K562 (cell line): ENCODE measurements at regions not wholly inside any gene's neighbourhood (a gene's known extent, or its start where the extent isn't known, plus 50 kb on each side); places are given as distances from the start of the nearest gene placed in this dataset.

Experiments
- ATAC-seq: fragments of 200-7000 bp; cut with Tn5 transposase; 3 replicates; pipeline ENCODE4 v1.9.1; 2020; ENCODE audit warnings: moderate library complexity
- BruUV-seq: library from RNA; stranded (reverse); fragments of 400-500 nt; replicated peaks from 2 replicates; lab custom pipeline; 2021; lab: Mats Ljungman, UMichigan
- CTCF ChIA-PET: fragments of 300-600 bp; formaldehyde crosslinking; extraction: SDS; loops from one replicate; lab custom pipeline; 2021; ENCODE audit warnings: low intra/inter-chr PET ratio; lab: Yijun Ruan, JAX
- POLR2A ChIA-PET: fragments of 300-600, 350-650 bp; sonication (Branson Sonifier 250); formaldehyde crosslinking; extraction: SDS; loops from one replicate; lab custom pipeline; 2021; ENCODE audit warnings: antibody characterized with exemption, inconsistent platforms; lab: Yijun Ruan, JAX
- DNase-seq, 4 experiments: peaks; one replicate each; pipeline versions ENCODE4 v3.0.0 to v3.0.0-alpha.2; 2011 to 2018; ENCODE audit warnings: low spot score in 3 of 4, mixed read lengths in 3 of 4; ENCODE audit errors: extremely low read depth in 1 of 4
- FAIRE-seq: peaks from 2 replicates; lab custom pipeline; 2011; peaks lifted over from hg19 to GRCh38; lab: Jason Lieb, UNC
- H2AFZ ChIP-seq: 2 replicates; pipeline ENCODE4 v1.6.0; 2011; ENCODE audit warnings: low read depth, low read length, control low read depth, inconsistent platforms
- H3K27ac ChIP-seq: fragments of 200-600 bp; 3 replicates; pipeline ENCODE4 v1.8.0; 2011; ENCODE audit warnings: low read depth, mild to moderate bottlenecking, control low read depth, inconsistent platforms, low read length, moderate library complexity, mixed read lengths; ENCODE audit errors: extremely low read depth
- H3K27me3 ChIP-seq, 2 experiments: fragments of 300-600 bp in 1 of 2; 2 replicates in 1 of 2; 3 replicates in 1 of 2; pipeline versions ENCODE4 v1.6.0 to v1.8.0; 2011; ENCODE audit warnings: inconsistent platforms in 2 of 2, low read length in 2 of 2, mild to moderate bottlenecking in 1 of 2, mixed read lengths in 1 of 2, moderate library complexity in 1 of 2; ENCODE audit not compliant: control insufficient read depth in 2 of 2, insufficient read depth in 2 of 2
- H3K36me3 ChIP-seq: fragments of 300-600 bp; 3 replicates; pipeline ENCODE4 v1.8.0; 2011; ENCODE audit warnings: mild to moderate bottlenecking, low read length, inconsistent platforms; ENCODE audit not compliant: control insufficient read depth, insufficient read depth
- H3K4me1 ChIP-seq, 2 experiments: fragments of 200-600 bp in 1 of 2; replicated peaks in 1 of 2; 2 replicates in 1 of 2; 3 replicates in 1 of 2; pipeline versions ENCODE4 v1.5.1 to v1.8.0; 2011; ENCODE audit warnings: inconsistent platforms in 2 of 2, low read length in 2 of 2, mild to moderate bottlenecking in 1 of 2, mixed read lengths in 1 of 2, moderate library complexity in 1 of 2; ENCODE audit not compliant: control insufficient read depth in 2 of 2, insufficient read depth in 2 of 2
- H3K4me2 ChIP-seq: 2 replicates; pipeline ENCODE4 v1.6.1; 2011; ENCODE audit warnings: low read length, control low read depth, inconsistent platforms, mixed read lengths; ENCODE audit not compliant: insufficient read depth
- H3K4me3 ChIP-seq: fragments of 200-600 bp; sonication (generic), shearing (Covaris generic); 2 replicates; pipeline ENCODE4 v1.5.1; 2016; ENCODE audit warnings: control low read depth, inconsistent platforms
- H3K79me2 ChIP-seq: fragments of 200-600 bp; 3 replicates; pipeline ENCODE4 v1.8.0; 2011; ENCODE audit warnings: low read length, inconsistent platforms; ENCODE audit not compliant: control insufficient read depth, insufficient read depth
- H3K9ac ChIP-seq, 2 experiments: 2 replicates each; pipeline versions ENCODE4 v1.6.0 to v1.6.1; 2011; ENCODE audit warnings: low read depth in 2 of 2, low read length in 2 of 2, control low read depth in 1 of 2, inconsistent platforms in 1 of 2, mild to moderate bottlenecking in 1 of 2, mixed read lengths in 1 of 2; ENCODE audit not compliant: insufficient read depth in 1 of 2
- H3K9me1 ChIP-seq: one replicate; pipeline ENCODE4 v1.6.0; 2011; ENCODE audit warnings: inconsistent platforms, mild to moderate bottlenecking, low read length, moderate library complexity; ENCODE audit not compliant: control insufficient read depth, insufficient read depth
- H3K9me3 ChIP-seq: replicated peaks from 2 replicates; pipeline ENCODE4 v1.5.1; 2011; ENCODE audit warnings: low read depth, low read length, inconsistent platforms; ENCODE audit not compliant: control insufficient read depth, insufficient read depth
- H4K20me1 ChIP-seq: replicated peaks from 2 replicates; pipeline ENCODE4 v1.6.1; 2011; ENCODE audit warnings: low read length, inconsistent platforms, mixed read lengths; ENCODE audit not compliant: control insufficient read depth, insufficient read depth
- CTBP1 ChIP-seq: fragments of 450-650 bp; IDR thresholded peaks from 2 replicates; pipeline ENCODE4 v1.6.1; 2016; ENCODE audit warnings: borderline replicate concordance
- ETS2 ChIP-seq: IDR thresholded peaks from 2 replicates; pipeline ENCODE4 v1.6.1; 2016; ENCODE audit warnings: borderline replicate concordance, missing genetic modification characterization, mild to moderate bottlenecking, moderate library complexity, missing compliant biosample characterization; ENCODE audit not compliant: poor library complexity, severe bottlenecking
- FOXK1 ChIP-seq: sonication (generic); formaldehyde crosslinking; IDR thresholded peaks from 2 replicates; pipeline ENCODE4 v1.8.0; 2022; ENCODE audit warnings: missing genetic modification reagents, mild to moderate bottlenecking, borderline replicate concordance
- HDAC6 ChIP-seq: IDR thresholded peaks from 2 replicates; pipeline ENCODE4 v1.6.1; 2012; ENCODE audit warnings: low read depth, mild to moderate bottlenecking, control low read depth, inconsistent platforms, low read length, moderate library complexity
- RFX5 ChIP-seq: IDR thresholded peaks from 2 replicates; pipeline ENCODE4 v1.6.1; 2011; ENCODE audit warnings: low read depth, mild to moderate bottlenecking, improper control_type of control experiment, low read length
- ZNF436 ChIP-seq: fragments of 250-450, 450-650 bp; sonication (Bioruptor Pico); formaldehyde crosslinking; IDR thresholded peaks from 2 replicates; pipeline ENCODE4 v1.7.0; 2020; ENCODE audit warnings: mild to moderate bottlenecking
- WGBS: fragments of 100-300 bp; shearing (Covaris generic); methylation state at CpG from one replicate; pipeline ENCODE4 v1.1.6; 2016; ENCODE audit warnings: low coverage, mixed read lengths; ENCODE audit not compliant: insufficient coverage; ENCODE audit errors: missing lambda C conversion rate; 5-methylcytosine and 5-hydroxymethylcytosine counted together
- in situ Hi-C: fragments of 300-500 bp; cut with MboI; formaldehyde crosslinking; loops from 4 replicates; pipeline ENCODE4 v1.15.0; 2018; ENCODE audit warnings: inconsistent platforms, mixed read lengths
- intact Hi-C: fragments of 100-400 bp; cut with micrococcal nuclease; formaldehyde crosslinking; loops from 2 replicates; pipeline ENCODE4 v1.14.2; 2022
- TF ChIP-seq, protein P1 (sequence below): fragments of 450-650 bp; IDR thresholded peaks from 2 replicates; pipeline ENCODE4 v1.6.1; 2017; ENCODE audit warnings: antibody characterized with exemption
- TF ChIP-seq, protein P2 (sequence below): fragments of 450-650 bp; IDR thresholded peaks from 2 replicates; pipeline ENCODE4 v1.6.1; 2016; ENCODE audit warnings: low read depth

DNA sequence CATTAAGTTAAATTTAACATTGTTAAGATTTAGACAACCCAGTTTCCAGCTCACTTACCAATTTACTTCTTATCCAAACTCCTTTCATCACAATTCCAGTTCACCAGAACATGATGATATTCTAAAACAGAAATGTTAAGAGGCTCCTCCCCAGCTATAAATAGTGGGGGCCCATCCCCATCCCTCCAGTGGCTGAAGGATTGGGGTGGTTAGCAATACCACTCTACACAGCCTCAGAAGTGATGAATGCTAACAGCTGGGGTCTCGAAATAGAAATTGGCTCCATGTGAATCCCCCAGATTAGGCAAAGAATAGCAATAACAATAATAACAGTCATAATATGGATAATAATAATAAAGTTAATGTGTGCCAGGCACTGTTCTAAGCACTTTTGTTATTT is 97.9 kb upstream of the NCAM1 start (continued):
- TF ChIP-seq RFX5 (no peak), HDAC6 (no peak), ZNF436 (CRISPR knock-in tag) (no peak)

DNA sequence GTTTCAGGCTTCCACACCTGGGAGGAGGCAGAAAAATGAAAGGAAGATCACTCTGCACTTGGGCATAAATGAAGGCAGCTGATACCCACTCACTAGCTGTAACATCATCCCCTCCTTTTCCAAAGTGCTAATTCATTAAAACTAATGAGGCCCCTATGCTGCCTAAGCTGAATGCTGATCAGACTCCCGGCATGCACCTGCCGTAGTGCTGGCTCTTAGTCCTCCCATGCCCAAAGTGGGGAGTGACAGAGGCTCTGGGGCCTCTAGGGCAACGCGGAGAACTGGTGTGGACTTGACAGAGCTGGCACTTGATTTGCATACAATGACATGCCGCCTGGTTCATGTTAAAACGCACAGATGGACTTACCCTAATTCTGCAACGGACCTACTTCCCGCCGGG is 96.5 kb upstream of the NCAM1 start:
- no peak overlapping the region for H3K27ac ChIP-seq
- 2% methylated on average over 9 of the region's 9 CpGs for WGBS
- H3K4me3 ChIP-seq, result no peak overlapping the region
- in situ Hi-C loops, result no loop called here
- H3K9me3 ChIP-seq, result no peaks in the 10 kb centered on the region
- CTCF ChIA-PET, result no interaction called here
- no peak overlapping the region for H3K9ac ChIP-seq
- H3K36me3 ChIP-seq, result no peaks in the 10 kb centered on the region
- no peak overlapping the region for H2AFZ ChIP-seq
- POLR2A ChIA-PET, result no interaction called here
- no peak for ATAC-seq
- no peaks in the 10 kb centered on the region for H3K79me2 ChIP-seq
- no peak for FAIRE-seq
- no peak overlapping the region for H3K4me2 ChIP-seq
- H3K9me1 ChIP-seq, result no peaks in the 10 kb centered on the region
- no peak for DNase-seq
- TF ChIP-seq CTBP1 (no peak), ETS2 (tag) (no peak), FOXK1 (no peak)
- TF ChIP-seq, protein P1, sequence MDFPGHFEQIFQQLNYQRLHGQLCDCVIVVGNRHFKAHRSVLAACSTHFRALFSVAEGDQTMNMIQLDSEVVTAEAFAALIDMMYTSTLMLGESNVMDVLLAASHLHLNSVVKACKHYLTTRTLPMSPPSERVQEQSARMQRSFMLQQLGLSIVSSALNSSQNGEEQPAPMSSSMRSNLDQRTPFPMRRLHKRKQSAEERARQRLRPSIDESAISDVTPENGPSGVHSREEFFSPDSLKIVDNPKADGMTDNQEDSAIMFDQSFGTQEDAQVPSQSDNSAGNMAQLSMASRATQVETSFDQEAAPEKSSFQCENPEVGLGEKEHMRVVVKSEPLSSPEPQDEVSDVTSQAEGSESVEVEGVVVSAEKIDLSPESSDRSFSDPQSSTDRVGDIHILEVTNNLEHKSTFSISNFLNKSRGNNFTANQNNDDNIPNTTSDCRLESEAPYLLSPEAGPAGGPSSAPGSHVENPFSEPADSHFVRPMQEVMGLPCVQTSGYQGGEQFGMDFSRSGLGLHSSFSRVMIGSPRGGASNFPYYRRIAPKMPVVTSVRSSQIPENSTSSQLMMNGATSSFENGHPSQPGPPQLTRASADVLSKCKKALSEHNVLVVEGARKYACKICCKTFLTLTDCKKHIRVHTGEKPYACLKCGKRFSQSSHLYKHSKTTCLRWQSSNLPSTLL, result no peak
- TF ChIP-seq, protein P2, sequence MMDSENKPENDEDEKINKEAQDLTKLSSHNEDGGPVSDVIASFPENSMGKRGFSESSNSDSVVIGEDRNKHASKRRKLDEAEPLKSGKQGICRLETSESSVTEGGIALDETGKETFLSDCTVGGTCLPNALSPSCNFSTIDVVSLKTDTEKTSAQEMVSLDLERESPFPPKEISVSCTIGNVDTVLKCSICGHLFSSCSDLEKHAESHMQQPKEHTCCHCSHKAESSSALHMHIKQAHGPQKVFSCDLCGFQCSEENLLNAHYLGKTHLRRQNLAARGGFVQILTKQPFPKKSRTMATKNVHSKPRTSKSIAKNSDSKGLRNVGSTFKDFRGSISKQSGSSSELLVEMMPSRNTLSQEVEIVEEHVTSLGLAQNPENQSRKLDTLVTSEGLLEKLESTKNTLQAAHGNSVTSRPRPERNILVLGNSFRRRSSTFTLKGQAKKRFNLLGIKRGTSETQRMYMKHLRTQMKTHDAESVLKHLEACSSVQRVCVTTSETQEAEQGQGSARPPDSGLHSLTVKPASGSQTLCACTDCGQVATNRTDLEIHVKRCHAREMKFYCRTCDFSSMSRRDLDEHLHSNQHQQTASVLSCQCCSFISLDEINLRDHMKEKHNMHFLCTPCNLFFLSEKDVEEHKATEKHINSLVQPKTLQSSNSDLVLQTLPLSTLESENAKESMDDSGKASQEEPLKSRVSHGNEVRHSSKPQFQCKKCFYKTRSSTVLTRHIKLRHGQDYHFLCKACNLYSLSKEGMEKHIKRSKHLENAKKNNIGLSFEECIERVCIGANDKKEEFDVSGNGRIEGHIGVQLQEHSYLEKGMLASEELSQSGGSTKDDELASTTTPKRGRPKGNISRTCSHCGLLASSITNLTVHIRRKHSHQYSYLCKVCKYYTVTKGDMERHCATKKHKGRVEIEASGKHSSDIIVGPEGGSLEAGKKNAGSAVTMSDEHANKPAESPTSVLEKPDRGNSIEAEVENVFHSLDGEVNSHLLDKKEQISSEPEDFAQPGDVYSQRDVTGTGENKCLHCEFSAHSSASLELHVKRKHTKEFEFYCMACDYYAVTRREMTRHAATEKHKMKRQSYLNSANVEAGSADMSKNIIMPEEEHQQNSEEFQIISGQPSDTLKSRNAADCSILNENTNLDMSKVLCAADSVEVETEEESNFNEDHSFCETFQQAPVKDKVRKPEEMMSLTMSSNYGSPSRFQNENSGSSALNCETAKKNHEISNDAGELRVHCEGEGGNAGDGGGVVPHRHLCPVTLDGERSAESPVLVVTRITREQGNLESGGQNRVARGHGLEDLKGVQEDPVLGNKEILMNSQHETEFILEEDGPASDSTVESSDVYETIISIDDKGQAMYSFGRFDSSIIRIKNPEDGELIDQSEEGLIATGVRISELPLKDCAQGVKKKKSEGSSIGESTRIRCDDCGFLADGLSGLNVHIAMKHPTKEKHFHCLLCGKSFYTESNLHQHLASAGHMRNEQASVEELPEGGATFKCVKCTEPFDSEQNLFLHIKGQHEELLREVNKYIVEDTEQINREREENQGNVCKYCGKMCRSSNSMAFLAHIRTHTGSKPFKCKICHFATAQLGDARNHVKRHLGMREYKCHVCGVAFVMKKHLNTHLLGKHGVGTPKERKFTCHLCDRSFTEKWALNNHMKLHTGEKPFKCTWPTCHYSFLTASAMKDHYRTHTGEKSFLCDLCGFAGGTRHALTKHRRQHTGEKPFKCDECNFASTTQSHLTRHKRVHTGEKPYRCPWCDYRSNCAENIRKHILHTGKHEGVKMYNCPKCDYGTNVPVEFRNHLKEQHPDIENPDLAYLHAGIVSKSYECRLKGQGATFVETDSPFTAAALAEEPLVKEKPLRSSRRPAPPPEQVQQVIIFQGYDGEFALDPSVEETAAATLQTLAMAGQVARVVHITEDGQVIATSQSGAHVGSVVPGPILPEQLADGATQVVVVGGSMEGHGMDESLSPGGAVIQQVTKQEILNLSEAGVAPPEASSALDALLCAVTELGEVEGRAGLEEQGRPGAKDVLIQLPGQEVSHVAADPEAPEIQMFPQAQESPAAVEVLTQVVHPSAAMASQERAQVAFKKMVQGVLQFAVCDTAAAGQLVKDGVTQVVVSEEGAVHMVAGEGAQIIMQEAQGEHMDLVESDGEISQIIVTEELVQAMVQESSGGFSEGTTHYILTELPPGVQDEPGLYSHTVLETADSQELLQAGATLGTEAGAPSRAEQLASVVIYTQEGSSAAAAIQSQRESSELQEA, result no peak
- TF ChIP-seq, all 486 proteins: peak for 0
- intact Hi-C loops, result no loop called here
- H3K27me3 ChIP-seq, result no peaks in the 10 kb centered on the region; a peak in 1 of 5 replicates
- BruUV-seq, result no TSS peak
- H3K4me1 ChIP-seq, result no peaks in the 10 kb centered on the region
- no peaks in the 10 kb centered on the region for H4K20me1 ChIP-seq
